Omental fat pad (tissue), 3 donors: ENCODE measurements at regions not wholly inside any gene's neighbourhood (a gene's known extent, or its start where the extent isn't known, plus 50 kb on each side); places are given as distances from the start of the nearest gene placed in this dataset.

Experiments
- ATAC-seq: fragments of 150-250 bp; one replicate; pipeline ENCODE4 v1.9.1; 2016; ENCODE audit warnings: mild to moderate bottlenecking, moderate library complexity; ENCODE audit not compliant: low FRiP score
- DNase-seq: peaks from one replicate; pipeline ENCODE4 v3.0.0-alpha.2; 2019; ENCODE audit warnings: low spot score
- CTCF ChIP-seq, 3 donors: fragments of 450-650 bp; IDR thresholded peaks; one replicate each; pipeline ENCODE4 v1.5.1; 2016 to 2017; ENCODE audit warnings: antibody characterized with exemption in 3 of 3, mild to moderate bottlenecking in 3 of 3, moderate library complexity in 2 of 3

GRCh38 chr2:64315291-64315960, 138.5 kb upstream of the LGALSL start:
- TF ChIP-seq CTCF (IDR thresholded peaks at IDR 0.05), result no peak
- DNase-seq (no peak), ATAC-seq (no peak)

GRCh38 chr2:64317707-64318475, 136.1 kb upstream of the LGALSL start:
- no peak for DNase-seq
- TF ChIP-seq CTCF (IDR thresholded peaks at IDR 0.05), result no peak
- ATAC-seq, result no peak

GRCh38 chr2:64318476-64318748, 135.6 kb upstream of the LGALSL start:
- DNase-seq (no peak), ATAC-seq (no peak)
- TF ChIP-seq CTCF (IDR thresholded peaks at IDR 0.05), result no peak

- ATAC-seq (no peak), DNase-seq (no peak)
- TF ChIP-seq CTCF (IDR thresholded peaks at IDR 0.05), result no peak
Observed at GRCh38 chr2:64319896-64320295, 134.1 kb upstream of the LGALSL start.

- TF ChIP-seq CTCF (IDR thresholded peaks at IDR 0.05), result no peak
- no peak for ATAC-seq
Observed at GRCh38 chr2:64322433-64322832, 131.5 kb upstream of the LGALSL start.

GRCh38 chr2:64323197-64323596, 130.8 kb upstream of the LGALSL start:
- no peak for ATAC-seq
- TF ChIP-seq CTCF (IDR thresholded peaks at IDR 0.05), result no peak
- no peak for DNase-seq

More at GRCh38 chr2:64322433-64322832, 131.5 kb upstream of the LGALSL start:
- no peak for DNase-seq
